Frontal cortex (tissue), 3 donors: ENCODE measurements at regions not wholly inside any gene's neighbourhood (a gene's known extent, or its start where the extent isn't known, plus 50 kb on each side); places are given as distances from the start of the nearest gene placed in this dataset.

ENCODE experiments used
- DNase-seq, 2 donors: peaks; one replicate each; pipeline ENCODE4 v3.0.0; 2012; ENCODE audit warnings: low spot score in 2 of 2
- FAIRE-seq: peaks from 2 replicates; lab custom pipeline; 2012; peaks lifted over from hg19 to GRCh38; lab: Jason Lieb, UNC
- donor health status: control.
- donor health status: control.
- donor health status: control.

GRCh38 chr13:108496362-108497210 lies 132.8 kb upstream of the MYO16 start:
- FAIRE-seq (no peak), DNase-seq (peak in 1 of 2 donors; percentile 12)

- FAIRE-seq = no peak
Observed at GRCh38 chr13:108500711-108501110, 128.7 kb upstream of the MYO16 start.

GRCh38 chr13:108508263-108508662 lies 121.1 kb upstream of the MYO16 start:
- FAIRE-seq (no peak), DNase-seq (no peak)

More at GRCh38 chr13:108500711-108501110, 128.7 kb upstream of the MYO16 start:
- DNase-seq = no peak

- FAIRE-seq (no peak), DNase-seq (no peak)
Observed at GRCh38 chr13:108525827-108526226, 103.6 kb upstream of the MYO16 start.

GRCh38 chr13:108526286-108526685 lies 103.1 kb upstream of the MYO16 start:
- DNase-seq = no peak
- FAIRE-seq = no peak

GRCh38 chr13:108527844-108528243 lies 101.6 kb upstream of the MYO16 start:
- FAIRE-seq (no peak), DNase-seq (no peak)

GRCh38 chr13:108528303-108528702 lies 101.1 kb upstream of the MYO16 start:
- DNase-seq = no peak
- no peak for FAIRE-seq

- FAIRE-seq (no peak), DNase-seq (no peak)
Observed at GRCh38 chr13:108533842-108534241, 95.6 kb upstream of the MYO16 start.

- FAIRE-seq (no peak), DNase-seq (no peak)
Observed at GRCh38 chr13:108534728-108535127, 94.7 kb upstream of the MYO16 start.

GRCh38 chr13:108549934-108550333 lies 79.5 kb upstream of the MYO16 start:
- no peak for DNase-seq

GRCh38 chr13:108551674-108552073 lies 77.7 kb upstream of the MYO16 start:
- DNase-seq (no peak), FAIRE-seq (no peak)

More at GRCh38 chr13:108549934-108550333, 79.5 kb upstream of the MYO16 start:
- no peak for FAIRE-seq

GRCh38 chr13:108558489-108558888 lies 70.9 kb upstream of the MYO16 start:
- DNase-seq (no peak), FAIRE-seq (no peak)

GRCh38 chr13:108560093-108560492 lies 69.3 kb upstream of the MYO16 start:
- FAIRE-seq = no peak
- DNase-seq = peak in 1 of 2 donors; percentile 10

GRCh38 chr13:108561149-108561548 lies 68.3 kb upstream of the MYO16 start:
- no peak for FAIRE-seq
- no peak for DNase-seq

GRCh38 chr13:108566413-108567170 lies 62.8 kb upstream of the MYO16 start:
- DNase-seq (no peak), FAIRE-seq (no peak)

- DNase-seq = no peak
- FAIRE-seq = no peak
Observed at GRCh38 chr13:108572782-108573211, 56.6 kb upstream of the MYO16 start.

GRCh38 chr13:108573455-108573854 lies 56.0 kb upstream of the MYO16 start:
- no peak for FAIRE-seq

GRCh38 chr13:108574856-108575255 lies 54.6 kb upstream of the MYO16 start:
- no peak for DNase-seq
- FAIRE-seq = no peak

More at GRCh38 chr13:108573455-108573854, 56.0 kb upstream of the MYO16 start:
- no peak for DNase-seq

GRCh38 chr13:108575430-108575829 lies 54.0 kb upstream of the MYO16 start:
- FAIRE-seq (no peak), DNase-seq (no peak)
